Amniotic stem cell (primary cell): ENCODE measurements at regions not wholly inside any gene's neighbourhood (a gene's known extent, or its start where the extent isn't known, plus 50 kb on each side); places are given as distances from the start of the nearest gene placed in this dataset.
"Not testable (repeated sequence)": the region's sequence is repeated elsewhere in the genome, so short reads cannot be mapped to it uniquely, and the experiment has no call there.

Source experiments
- DNase-seq: peaks from one replicate; lab custom pipeline; 2025; lab: John Stamatoyannopoulos, UW

DNA sequence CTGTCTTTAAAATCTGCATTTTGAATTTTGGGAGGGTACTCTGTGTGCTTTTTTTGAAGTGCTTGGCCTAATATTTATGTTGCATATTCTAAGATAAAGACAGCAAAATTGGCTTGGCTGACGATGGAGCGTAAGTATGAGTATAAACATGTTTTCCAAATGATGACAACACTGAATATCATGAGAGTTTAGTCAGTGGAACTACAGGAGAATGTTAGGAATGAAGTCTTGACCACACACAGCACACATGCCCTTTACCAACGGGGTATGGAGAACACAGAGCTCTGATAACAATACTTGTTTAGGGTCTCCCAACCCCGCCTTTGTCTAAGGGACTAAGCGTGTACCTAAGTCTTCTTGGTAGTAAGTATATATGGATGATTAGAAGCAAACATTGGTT is 253.9 kb upstream of the FZD8 start:
- DNase-seq, result no peak

DNA sequence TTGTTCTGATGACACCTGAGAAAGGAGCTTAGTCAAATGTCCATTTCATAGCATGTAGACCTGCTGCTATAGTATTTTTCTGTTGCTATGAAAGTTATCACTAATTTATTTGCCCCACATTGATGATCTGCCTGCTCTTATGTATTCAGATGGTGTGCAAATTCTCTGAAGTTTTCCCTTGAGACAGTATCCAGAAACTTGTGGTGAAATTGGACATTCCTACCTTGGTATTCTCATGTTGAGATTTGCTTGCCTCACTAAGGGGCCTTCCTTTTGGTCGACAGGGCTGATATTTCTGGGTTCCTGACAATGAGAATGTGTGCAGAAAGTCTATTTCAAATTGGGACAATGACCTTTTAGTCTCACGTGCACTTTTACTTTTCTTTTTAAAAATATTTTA is 253.2 kb upstream of the FZD8 start:
- no peak for DNase-seq

DNA sequence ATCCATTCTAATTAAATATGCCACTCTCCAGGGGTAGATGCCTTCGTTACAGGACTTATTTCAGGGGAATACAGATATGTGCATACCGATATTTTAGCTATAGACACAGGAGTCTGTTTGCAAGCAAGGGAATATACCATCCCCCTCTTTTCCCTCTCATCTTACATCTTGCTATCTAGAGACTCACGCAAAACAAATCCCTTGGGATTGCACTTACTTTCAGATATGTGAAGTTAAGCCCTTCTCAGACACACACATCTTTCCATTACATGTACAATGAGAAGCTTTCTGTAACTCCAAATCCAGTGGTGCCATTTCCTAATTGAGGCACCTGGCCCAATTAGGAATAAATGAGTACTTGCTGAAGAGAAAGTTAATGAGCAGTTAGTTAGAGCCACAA is 250.4 kb upstream of the FZD8 start:
- DNase-seq, result no peak

- DNase-seq, result no peak
Measured at GRCh38 chr10:35890676-35891495, 248.8 kb upstream of the FZD8 start.

- no peak for DNase-seq
Measured at GRCh38 chr10:35889971-35890675, 248.0 kb upstream of the FZD8 start.

DNA sequence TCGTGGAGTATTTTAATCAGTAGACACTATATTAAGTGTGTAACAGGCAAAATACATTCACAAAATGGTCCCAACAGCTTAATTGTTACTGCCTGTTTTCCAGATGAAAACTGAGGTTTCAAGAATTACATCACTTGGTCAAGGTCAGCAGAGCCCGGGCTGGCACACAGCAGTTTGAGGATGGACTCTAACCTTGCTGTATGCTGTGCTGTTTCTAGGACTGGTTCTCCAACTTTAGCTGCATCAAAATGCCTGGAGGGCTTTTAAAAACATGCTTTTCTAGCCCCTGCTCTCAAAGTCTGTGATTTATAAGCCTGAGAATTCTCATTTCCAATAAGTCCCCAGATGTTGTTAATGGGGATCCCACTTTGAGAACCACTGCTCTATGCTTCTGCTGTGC is 247.1 kb upstream of the FZD8 start:
- DNase-seq, result no peak

DNA sequence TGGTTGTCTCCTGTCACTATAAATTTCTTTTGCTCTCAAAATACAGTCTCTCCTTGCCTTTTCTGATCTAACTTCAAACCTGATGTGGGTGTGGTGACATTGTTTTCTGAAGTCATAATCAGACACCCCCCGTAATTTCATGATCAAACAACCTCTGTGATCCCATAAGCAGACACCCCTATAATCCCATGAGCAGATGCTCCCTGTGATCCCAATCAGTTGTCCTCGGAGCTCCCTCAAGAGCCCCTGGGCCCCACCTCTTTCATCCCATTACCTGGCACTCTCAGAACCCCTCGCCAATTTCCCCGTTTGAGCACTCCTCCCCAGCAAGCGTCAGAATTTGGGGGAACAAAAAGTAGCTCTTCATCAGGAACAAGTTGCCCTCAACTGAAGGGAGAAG is 246.3 kb upstream of the FZD8 start:
- DNase-seq, result no peak

- DNase-seq, result no peak
Measured at GRCh38 chr10:35887685-35888084, 245.6 kb upstream of the FZD8 start.

DNA sequence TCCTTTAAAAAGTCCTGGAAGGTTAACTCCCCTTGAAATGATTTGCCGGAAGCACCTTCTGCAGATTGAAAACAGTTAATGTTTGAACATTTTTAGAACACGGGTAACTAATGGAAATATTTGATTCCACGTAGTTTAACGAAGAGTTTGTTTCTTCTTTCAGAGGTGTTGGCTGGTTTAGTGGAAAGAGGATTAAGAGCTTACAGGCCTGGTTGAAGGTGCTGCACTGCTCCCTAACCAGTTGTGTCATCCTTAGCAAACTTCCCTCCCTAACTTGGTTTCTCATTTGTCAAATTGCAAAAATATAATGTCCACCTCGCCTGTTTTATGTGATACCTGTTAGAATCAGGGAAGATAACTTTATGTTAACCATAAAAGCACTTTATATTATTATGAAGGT is 243.0 kb upstream of the FZD8 start:
- DNase-seq, result no peak

GRCh38 chr10:35884657-35885071 is 242.6 kb upstream of the FZD8 start:
- no peak for DNase-seq

GRCh38 chr10:35882422-35883150 is 240.5 kb upstream of the FZD8 start:
- DNase-seq, result no peak

GRCh38 chr10:35881320-35881719 is 239.2 kb upstream of the FZD8 start:
- no peak for DNase-seq

DNA sequence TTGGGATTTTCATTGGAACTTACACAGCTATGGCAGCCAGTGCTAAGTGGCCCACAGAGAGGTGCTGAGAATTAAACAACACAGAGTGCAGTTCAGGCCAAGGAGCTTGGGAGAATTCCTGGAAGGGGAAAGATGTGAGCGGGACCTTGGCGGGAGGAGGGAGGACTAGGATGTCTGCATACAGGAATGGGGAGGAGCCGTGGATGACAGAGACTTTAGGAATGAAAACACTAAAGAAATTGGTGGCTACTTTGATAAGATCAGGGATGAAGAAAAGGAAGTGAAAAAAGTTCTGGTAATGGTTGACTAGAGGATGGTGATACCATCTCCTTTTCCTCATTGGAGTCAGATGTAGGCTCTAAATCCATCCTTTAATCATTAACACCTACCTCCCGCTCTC is 234.2 kb upstream of the FZD8 start:
- no peak for DNase-seq

DNA sequence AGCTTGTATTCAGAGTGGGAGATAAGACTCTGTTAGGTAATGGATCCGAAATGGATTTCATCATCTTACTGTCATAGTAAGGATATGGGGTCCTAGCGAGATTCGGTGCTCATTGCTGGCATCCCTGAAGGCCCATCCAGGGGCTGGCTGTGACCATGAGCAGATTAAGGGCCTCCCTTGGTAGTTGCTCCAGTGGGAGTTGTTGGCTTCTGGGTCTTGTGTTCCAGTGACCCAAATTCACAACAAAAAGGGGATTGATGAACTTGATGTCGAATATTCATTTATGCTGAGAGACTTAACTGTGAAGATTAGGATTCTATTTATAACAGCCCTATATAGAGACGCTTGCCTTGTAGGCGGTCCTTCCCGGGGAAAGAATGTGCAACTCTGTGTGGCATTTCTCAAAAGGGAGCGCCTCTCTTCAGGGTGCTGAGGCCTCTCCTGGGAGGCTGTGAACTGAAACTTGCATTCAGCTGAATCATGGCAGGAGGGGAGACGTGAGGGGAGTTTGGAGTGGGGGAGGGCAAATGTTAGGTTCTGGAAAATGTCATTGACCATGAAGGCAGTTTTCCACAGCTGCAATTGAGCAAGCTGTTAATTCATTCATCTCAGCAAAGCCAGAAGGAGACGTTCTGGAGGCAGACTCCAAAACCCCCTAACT is 233.1 kb upstream of the FZD8 start:
- no peak for DNase-seq

GRCh38 chr10:35874311-35875015 is 232.4 kb upstream of the FZD8 start:
- no peak for DNase-seq

DNA sequence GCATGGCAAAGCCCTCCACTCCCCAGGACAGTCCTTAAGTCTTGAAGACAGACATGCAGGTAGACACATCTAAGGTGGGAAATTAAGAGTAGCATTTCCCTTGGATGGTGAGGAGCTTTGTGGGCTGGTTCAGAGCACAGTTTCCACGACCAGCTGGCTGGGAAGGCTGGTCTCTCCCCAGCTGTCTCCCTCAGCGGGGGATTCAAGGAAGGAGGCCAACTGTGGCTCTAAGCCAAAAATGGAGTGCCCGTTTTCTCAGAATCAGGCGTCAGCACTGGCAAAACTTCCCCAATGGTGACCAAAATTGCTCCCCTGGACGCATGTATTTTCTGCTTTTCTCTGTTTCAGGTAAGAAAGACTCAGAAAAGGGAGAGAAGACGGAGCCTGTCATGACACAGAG is 230.6 kb upstream of the FZD8 start:
- no peak for DNase-seq

DNA sequence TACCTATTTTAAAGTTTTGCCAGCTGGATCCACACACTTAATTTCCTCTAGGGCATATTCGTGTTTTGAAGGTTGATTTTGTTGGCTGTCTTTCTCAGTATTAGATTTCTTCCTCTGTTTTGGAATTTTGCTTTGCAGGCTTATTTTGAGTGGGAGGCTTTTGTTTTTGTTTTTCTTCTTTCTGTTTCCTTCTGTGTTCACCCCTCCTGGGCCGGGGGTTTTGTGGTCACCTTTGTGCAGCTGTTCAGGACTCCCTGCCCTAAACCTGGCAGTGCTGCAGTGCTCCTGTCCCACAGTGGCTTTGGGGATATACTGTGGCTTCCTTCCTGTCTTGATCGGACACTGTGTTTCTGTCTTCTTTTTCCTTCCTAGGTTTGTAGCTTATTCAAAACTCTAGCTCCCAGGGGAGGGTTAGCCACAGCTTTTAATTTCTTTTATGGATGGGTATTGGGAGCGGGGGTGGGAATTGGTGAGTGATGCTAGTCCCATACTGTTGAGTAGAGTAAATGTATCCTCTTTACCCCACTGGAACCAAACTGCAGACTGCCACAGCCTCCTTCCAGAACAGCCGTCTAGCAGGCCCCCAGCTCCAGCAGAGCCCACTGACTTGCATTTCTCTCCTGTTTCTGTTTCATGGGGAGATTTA is 228.7 kb upstream of the FZD8 start:
- DNase-seq, result no peak

GRCh38 chr10:35858676-35859283 is 216.7 kb upstream of the FZD8 start:
- DNase-seq, result not testable (repeated sequence)

DNA sequence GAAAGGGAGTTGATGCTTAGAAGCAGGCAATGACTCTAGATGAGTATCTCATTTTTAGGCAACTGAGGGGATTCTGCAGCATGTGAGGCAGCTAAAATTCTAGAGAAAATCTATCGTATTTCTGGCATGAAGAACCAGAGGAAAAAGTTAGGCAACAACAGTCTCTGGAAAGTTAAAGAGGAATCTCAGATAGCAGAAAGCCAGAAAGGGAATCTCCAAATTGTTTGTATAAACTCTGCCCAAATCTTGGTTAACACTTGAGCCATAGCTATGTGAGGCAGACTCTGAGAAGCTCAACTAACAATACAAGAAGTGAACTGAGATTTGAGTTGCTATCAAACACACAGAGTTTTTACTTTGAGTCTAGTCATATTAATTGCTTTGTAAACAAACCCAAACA is 215.8 kb upstream of the FZD8 start:
- DNase-seq, result no peak

DNA sequence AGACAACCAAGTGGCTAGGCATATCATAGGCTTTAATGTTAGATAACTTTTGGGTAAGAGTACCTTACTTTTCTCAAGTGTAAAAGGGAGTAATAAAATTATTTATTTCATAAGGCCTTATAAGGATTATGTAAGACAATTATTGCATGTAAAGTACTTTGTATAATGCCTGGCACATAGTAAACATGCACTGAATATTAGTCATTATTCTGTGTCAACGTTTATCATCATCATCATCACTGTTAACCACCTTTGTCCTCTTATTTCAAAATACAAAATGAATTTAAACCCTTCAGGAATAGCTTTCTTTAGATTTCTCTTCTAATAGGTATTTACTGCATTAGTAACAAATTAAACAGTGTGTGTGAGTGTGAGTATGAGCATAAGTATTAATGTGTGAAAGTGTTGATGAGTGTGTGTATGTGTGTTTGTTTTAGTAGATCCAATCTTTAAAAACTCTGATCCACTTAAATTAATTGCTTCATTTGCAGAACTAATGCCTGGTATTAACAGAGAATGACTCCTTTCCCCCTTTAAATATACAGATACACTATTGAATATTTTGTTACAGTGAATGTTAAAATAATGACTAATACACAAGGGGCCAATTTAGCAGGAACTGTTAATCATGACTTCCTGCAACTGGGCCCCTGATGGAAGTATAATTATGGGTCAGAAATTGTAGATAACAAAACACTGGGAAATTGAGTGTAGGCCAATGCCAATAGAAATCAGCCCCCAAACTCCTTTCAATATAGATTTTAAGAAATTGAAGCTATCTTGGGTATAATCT is 213.3 kb upstream of the FZD8 start:
- DNase-seq, result no peak
